PC-3 (cell line): ENCODE measurements at regions not wholly inside any gene's neighbourhood (a gene's known extent, or its start where the extent isn't known, plus 50 kb on each side); places are given as distances from the start of the nearest gene placed in this dataset.

ENCODE experiments used
- CTCF ChIP-seq: fragments of 300-600 bp; sonication (generic); conservative IDR thresholded peaks from 2 replicates; pipeline ENCODE4 v1.5.1; 2017; ENCODE audit warnings: antibody characterized with exemption, low read depth, mild to moderate bottlenecking, low read length
- EZH2 ChIP-seq: fragments of 300-600 bp; sonication (generic); IDR thresholded peaks from one replicate; pipeline ENCODE4 v1.6.1; 2017; ENCODE audit warnings: antibody characterized with exemption, mild to moderate bottlenecking, low read length; ENCODE audit not compliant: unreplicated experiment
- EZH2phosphoT487 ChIP-seq: fragments of 300-600 bp; sonication (generic); IDR thresholded peaks from 2 replicates; pipeline ENCODE4 v1.6.1; 2018; ENCODE audit warnings: mild to moderate bottlenecking, antibody characterized with exemption, low read length, borderline replicate concordance

- TF ChIP-seq CTCF (no peak), EZH2 (no peak), EZH2phosphoT487 (no peak)
These were observed 156.6 kb downstream of the SMAD6 start for GRCh38 chr15:66858423-66859207.
